Spleen (tissue), 7 donors: ENCODE measurements at regions not wholly inside any gene's neighbourhood (a gene's known extent, or its start where the extent isn't known, plus 50 kb on each side); places are given as distances from the start of the nearest gene placed in this dataset.

Experiments used
- POLR2A ChIP-seq, 3 donors: fragments of 450-650 bp; IDR thresholded peaks; one replicate each; pipeline ENCODE4 v1.5.1; 2017; ENCODE audit warnings: antibody characterized with exemption in 3 of 3, mild to moderate bottlenecking in 1 of 3
- TF ChIP-seq, protein P1 (sequence below), 11 experiments: fragments of 200-600 bp in 7 of 11; fragments of 450-650 bp in 4 of 11; sonication (generic) in 4 of 11; IDR thresholded peaks in 8 of 11; conservative IDR thresholded peaks in 3 of 11; 1 replicate in 7 of 11; 2 replicates in 4 of 11; pipeline versions ENCODE4 v1.4.0 to v1.8.0; 2016 to 2021; ENCODE audit warnings: antibody characterized with exemption in 11 of 11, inconsistent platforms in 4 of 11, mild to moderate bottlenecking in 1 of 11
- donor health status: DM: no; HTN: no; CAD: no; lungs with moderate emphysema.
- donor health status: DM: no; HTN: no; CAD: no.
- donor health status: DM: no; HTN: no; CAD: no.

DNA sequence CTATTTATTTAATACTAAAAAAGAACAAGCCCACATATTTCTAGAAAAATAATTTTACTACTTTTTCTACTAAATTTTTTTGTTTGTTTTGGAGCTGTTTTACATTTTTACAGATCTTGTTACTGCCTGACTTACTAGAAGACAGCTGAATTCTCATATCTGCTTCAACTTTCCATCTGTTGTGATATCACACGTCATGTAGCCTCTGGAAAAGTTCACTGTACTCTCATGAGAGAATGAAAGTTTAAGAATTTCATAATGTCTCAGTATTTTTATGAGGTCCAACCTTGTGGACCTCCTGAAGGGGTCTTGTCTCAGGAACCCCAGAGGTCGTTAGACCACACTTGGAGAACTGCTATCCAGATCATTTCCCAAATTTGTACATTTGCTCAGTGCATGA lies 81.7 kb upstream of the MTHFD1L start:
- TF ChIP-seq, protein P1, sequence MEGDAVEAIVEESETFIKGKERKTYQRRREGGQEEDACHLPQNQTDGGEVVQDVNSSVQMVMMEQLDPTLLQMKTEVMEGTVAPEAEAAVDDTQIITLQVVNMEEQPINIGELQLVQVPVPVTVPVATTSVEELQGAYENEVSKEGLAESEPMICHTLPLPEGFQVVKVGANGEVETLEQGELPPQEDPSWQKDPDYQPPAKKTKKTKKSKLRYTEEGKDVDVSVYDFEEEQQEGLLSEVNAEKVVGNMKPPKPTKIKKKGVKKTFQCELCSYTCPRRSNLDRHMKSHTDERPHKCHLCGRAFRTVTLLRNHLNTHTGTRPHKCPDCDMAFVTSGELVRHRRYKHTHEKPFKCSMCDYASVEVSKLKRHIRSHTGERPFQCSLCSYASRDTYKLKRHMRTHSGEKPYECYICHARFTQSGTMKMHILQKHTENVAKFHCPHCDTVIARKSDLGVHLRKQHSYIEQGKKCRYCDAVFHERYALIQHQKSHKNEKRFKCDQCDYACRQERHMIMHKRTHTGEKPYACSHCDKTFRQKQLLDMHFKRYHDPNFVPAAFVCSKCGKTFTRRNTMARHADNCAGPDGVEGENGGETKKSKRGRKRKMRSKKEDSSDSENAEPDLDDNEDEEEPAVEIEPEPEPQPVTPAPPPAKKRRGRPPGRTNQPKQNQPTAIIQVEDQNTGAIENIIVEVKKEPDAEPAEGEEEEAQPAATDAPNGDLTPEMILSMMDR (IDR thresholded peaks at IDR 0.05 in 8 of 11, conservative IDR thresholded peaks at IDR 0.05 in 3 of 11): no peak
- TF ChIP-seq POLR2A (IDR thresholded peaks at IDR 0.05): no peak
